ENCODE measurements at regions not wholly inside any gene's neighbourhood (a gene's known extent, or its start where the extent isn't known, plus 50 kb on each side); places are given as distances from the start of the nearest gene placed in this dataset.

GRCh38 chr10:80927419-80928078, 389.8 kb downstream of the SH2D4B start:
- H3K79me2 ChIP-seq (ENCODE audit: control insufficient read depth, low read length): no peaks in the 10 kb centered on the region
- no peak overlapping the region for H3K4me3 ChIP-seq (ENCODE audit: low read length)
- no peaks in the 10 kb centered on the region for H4K20me1 ChIP-seq (ENCODE audit: control insufficient read depth, insufficient read depth, low read depth, low read length)
- H3K27me3 ChIP-seq (ENCODE audit: control insufficient read depth, low read length): no peaks in the 10 kb centered on the region
- H3K9me2 ChIP-seq (replicated peaks; ENCODE audit: control insufficient read depth, low read length): no peaks in the 10 kb centered on the region
- TF ChIP-seq CTCF (IDR thresholded peaks at IDR 0.05; ENCODE audit: low read depth, low read length, poor library complexity, severe bottlenecking) (no peak), EZH2phosphoT487 (IDR thresholded peaks at IDR 0.05; ENCODE audit: borderline replicate concordance, low read length) (no peak)
- no peak overlapping the region for H3K4me2 ChIP-seq (ENCODE audit: low read length)
- H3K4me1 ChIP-seq (ENCODE audit: control insufficient read depth, low read length): no peaks in the 10 kb centered on the region
- no peaks in the 10 kb centered on the region for H3F3A ChIP-seq (ENCODE audit: control insufficient read depth, insufficient read depth)
- no peaks in the 10 kb centered on the region for H3K36me3 ChIP-seq (ENCODE audit: control insufficient read depth, low read length)
- H3K27ac ChIP-seq (ENCODE audit: low read depth, low read length): no peak overlapping the region
- no peaks in the 10 kb centered on the region for H3K9me3 ChIP-seq (ENCODE audit: control insufficient read depth, insufficient read depth, low read length)

GRCh38 chr10:80938903-80939302, 401.2 kb downstream of the SH2D4B start:
- Histone ChIP-seq H3K36me3 (ENCODE audit: control insufficient read depth, low read length) (no peaks in the 10 kb centered on the region), H3F3A (ENCODE audit: control insufficient read depth, insufficient read depth) (no peaks in the 10 kb centered on the region), H4K20me1 (ENCODE audit: control insufficient read depth, insufficient read depth, low read depth, low read length) (no peaks in the 10 kb centered on the region), H3K27me3 (ENCODE audit: control insufficient read depth, low read length) (no peaks in the 10 kb centered on the region), H3K9me2 (replicated peaks; ENCODE audit: control insufficient read depth, low read length) (no peaks in the 10 kb centered on the region), H3K4me1 (ENCODE audit: control insufficient read depth, low read length) (no peaks in the 10 kb centered on the region), H3K27ac (ENCODE audit: low read depth, low read length) (no peak overlapping the region), H3K79me2 (ENCODE audit: control insufficient read depth, low read length) (no peaks in the 10 kb centered on the region), H3K4me3 (ENCODE audit: low read length) (no peak overlapping the region), H3K9me3 (ENCODE audit: control insufficient read depth, insufficient read depth, low read length) (no peaks in the 10 kb centered on the region), H3K4me2 (ENCODE audit: low read length) (no peak overlapping the region)
- no peak for TF ChIP-seq CTCF (IDR thresholded peaks at IDR 0.05; ENCODE audit: low read depth, low read length, poor library complexity, severe bottlenecking)
- TF ChIP-seq EZH2phosphoT487 (IDR thresholded peaks at IDR 0.05; ENCODE audit: borderline replicate concordance, low read length): no peak

GRCh38 chr10:80945264-80945880, 407.7 kb downstream of the SH2D4B start:
- H3K4me3 ChIP-seq (ENCODE audit: low read length): no peak overlapping the region
- no peak overlapping the region for H3K4me2 ChIP-seq (ENCODE audit: low read length)
- no peak overlapping the region for H3K27ac ChIP-seq (ENCODE audit: low read depth, low read length)
- no peaks in the 10 kb centered on the region for H3K4me1 ChIP-seq (ENCODE audit: control insufficient read depth, low read length)
- no peak for TF ChIP-seq EZH2phosphoT487 (IDR thresholded peaks at IDR 0.05; ENCODE audit: borderline replicate concordance, low read length)
- TF ChIP-seq CTCF (IDR thresholded peaks at IDR 0.05; ENCODE audit: low read depth, low read length, poor library complexity, severe bottlenecking): no peak
- H3K9me2 ChIP-seq (replicated peaks; ENCODE audit: control insufficient read depth, low read length): no peaks in the 10 kb centered on the region
- H3K27me3 ChIP-seq (ENCODE audit: control insufficient read depth, low read length): no peaks in the 10 kb centered on the region
- H4K20me1 ChIP-seq (ENCODE audit: control insufficient read depth, insufficient read depth, low read depth, low read length): no peaks in the 10 kb centered on the region
- no peaks in the 10 kb centered on the region for H3K9me3 ChIP-seq (ENCODE audit: control insufficient read depth, insufficient read depth, low read length)
- no peaks in the 10 kb centered on the region for H3F3A ChIP-seq (ENCODE audit: control insufficient read depth, insufficient read depth)
- no peaks in the 10 kb centered on the region for H3K79me2 ChIP-seq (ENCODE audit: control insufficient read depth, low read length)
- no peaks in the 10 kb centered on the region for H3K36me3 ChIP-seq (ENCODE audit: control insufficient read depth, low read length)

Data from DOHH2 (cell line).